ENCODE measurements at regions not wholly inside any gene's neighbourhood (a gene's known extent, or its start where the extent isn't known, plus 50 kb on each side); places are given as distances from the start of the nearest gene placed in this dataset.

- no peak overlapping the region for H2AFZ ChIP-seq (ENCODE audit: low read length)
- no peaks in the 10 kb centered on the region for H4K20me1 ChIP-seq (ENCODE audit: control insufficient read depth, extremely low read depth, insufficient read depth, low read length)
- H3K9ac ChIP-seq (ENCODE audit: insufficient read depth, low read length): no peak overlapping the region
- H3K4me1 ChIP-seq (ENCODE audit: control insufficient read depth, extremely low read depth, insufficient read depth, low read length): no peaks in the 10 kb centered on the region
- H3K79me2 ChIP-seq (ENCODE audit: control insufficient read depth, insufficient read depth, low read length): no peaks in the 10 kb centered on the region
- H3K4me2 ChIP-seq (ENCODE audit: extremely low read depth, insufficient read depth, low read length): no peak overlapping the region
- H3K36me3 ChIP-seq (ENCODE audit: control insufficient read depth, insufficient read depth, low read length): no peaks in the 10 kb centered on the region
- no peaks in the 10 kb centered on the region for H3K9me3 ChIP-seq (ENCODE audit: control insufficient read depth, insufficient read depth, low read depth, low read length)
- H3K4me3 ChIP-seq (replicated peaks in 1 of 4; ENCODE audit: control extremely low read depth in 1 of 4, insufficient read depth in 1 of 4, low read depth in 3 of 4, low read length in 4 of 4): no peak overlapping the region
- no peaks in the 10 kb centered on the region for H3K27me3 ChIP-seq (ENCODE audit: control insufficient read depth, insufficient read depth, low read length)
- H3K27ac ChIP-seq (ENCODE audit: insufficient read depth, low read length): no peak overlapping the region
- no peak for TF ChIP-seq CTCF (conservative IDR thresholded peaks at IDR 0.05 in 1 of 2, IDR thresholded peaks at IDR 0.05 in 1 of 2; ENCODE audit: low read depth in 1 of 2, low read length in 2 of 2)
- DNase-seq (ENCODE audit: low read depth in 2 of 2): peak in 1 of 2 donors; percentile 10
Observed at GRCh38 chr1:55876276-55877060, 661.3 kb upstream of the USP24 start.

GRCh38 chr1:55870106-55870505 lies 654.9 kb upstream of the USP24 start:
- no peak for TF ChIP-seq CTCF (conservative IDR thresholded peaks at IDR 0.05 in 1 of 2, IDR thresholded peaks at IDR 0.05 in 1 of 2; ENCODE audit: low read depth in 1 of 2, low read length in 2 of 2)
- TF ChIP-seq EZH2 (IDR thresholded peaks at IDR 0.05; ENCODE audit: low read length, missing control alignments): no peak
- H3K9ac ChIP-seq (ENCODE audit: insufficient read depth, low read length): no peak overlapping the region
- H3K4me2 ChIP-seq (ENCODE audit: extremely low read depth, insufficient read depth, low read length): no peak overlapping the region
- H3K4me3 ChIP-seq (replicated peaks in 1 of 4; ENCODE audit: control extremely low read depth in 1 of 4, insufficient read depth in 1 of 4, low read depth in 3 of 4, low read length in 4 of 4): no peak overlapping the region
- H3K27ac ChIP-seq (ENCODE audit: insufficient read depth, low read length): no peak overlapping the region
- no peaks in the 10 kb centered on the region for H4K20me1 ChIP-seq (ENCODE audit: control insufficient read depth, extremely low read depth, insufficient read depth, low read length)
- H2AFZ ChIP-seq (ENCODE audit: low read length): no peak overlapping the region
- no peaks in the 10 kb centered on the region for H3K9me3 ChIP-seq (ENCODE audit: control insufficient read depth, insufficient read depth, low read depth, low read length)
- H3K4me1 ChIP-seq (ENCODE audit: control insufficient read depth, extremely low read depth, insufficient read depth, low read length): peaks cover 15% of the 10 kb centered on the region
- H3K36me3 ChIP-seq (ENCODE audit: control insufficient read depth, insufficient read depth, low read length): no peaks in the 10 kb centered on the region
- DNase-seq (ENCODE audit: low read depth in 2 of 2): peak in 1 of 2 donors; percentile 26
- no peaks in the 10 kb centered on the region for H3K27me3 ChIP-seq (ENCODE audit: control insufficient read depth, insufficient read depth, low read length)
- H3K79me2 ChIP-seq (ENCODE audit: control insufficient read depth, insufficient read depth, low read length): no peaks in the 10 kb centered on the region

GRCh38 chr1:55869065-55869464 lies 653.9 kb upstream of the USP24 start:
- no peak overlapping the region for H3K27ac ChIP-seq (ENCODE audit: insufficient read depth, low read length)
- peak in 1 of 2 donors; percentile 32 for DNase-seq (ENCODE audit: low read depth in 2 of 2)

More at GRCh38 chr1:55869065-55869464, 653.9 kb upstream of the USP24 start:
- Histone ChIP-seq H3K4me3 (replicated peaks in 1 of 4; ENCODE audit: control extremely low read depth in 1 of 4, insufficient read depth in 1 of 4, low read depth in 3 of 4, low read length in 4 of 4) (no peak overlapping the region), H3K9me3 (ENCODE audit: control insufficient read depth, insufficient read depth, low read depth, low read length) (no peaks in the 10 kb centered on the region), H2AFZ (ENCODE audit: low read length) (no peak overlapping the region), H3K4me1 (ENCODE audit: control insufficient read depth, extremely low read depth, insufficient read depth, low read length) (peaks cover 15% of the 10 kb centered on the region), H3K4me2 (ENCODE audit: extremely low read depth, insufficient read depth, low read length) (no peak overlapping the region), H3K36me3 (ENCODE audit: control insufficient read depth, insufficient read depth, low read length) (no peaks in the 10 kb centered on the region), H3K9ac (ENCODE audit: insufficient read depth, low read length) (no peak overlapping the region), H3K79me2 (ENCODE audit: control insufficient read depth, insufficient read depth, low read length) (no peaks in the 10 kb centered on the region), H4K20me1 (ENCODE audit: control insufficient read depth, extremely low read depth, insufficient read depth, low read length) (no peaks in the 10 kb centered on the region), H3K27me3 (ENCODE audit: control insufficient read depth, insufficient read depth, low read length) (no peaks in the 10 kb centered on the region)
- TF ChIP-seq CTCF (conservative IDR thresholded peaks at IDR 0.05 in 1 of 2, IDR thresholded peaks at IDR 0.05 in 1 of 2; ENCODE audit: low read depth in 1 of 2, low read length in 2 of 2): no peak
- no peak for TF ChIP-seq EZH2 (IDR thresholded peaks at IDR 0.05; ENCODE audit: low read length, missing control alignments)
